Neural progenitor cell (in vitro differentiated cells): ENCODE measurements at regions not wholly inside any gene's neighbourhood (a gene's known extent, or its start where the extent isn't known, plus 50 kb on each side); places are given as distances from the start of the nearest gene placed in this dataset.

Source experiments
- EZH2phosphoT487 ChIP-seq: fragments of 200-600 bp; sonication (generic); IDR thresholded peaks from 2 replicates; pipeline ENCODE4 v1.6.1; 2017; ENCODE audit warnings: antibody characterized with exemption
- TF ChIP-seq, protein P1 (sequence below): fragments of 200-600 bp; sonication (generic); IDR thresholded peaks from 2 replicates; pipeline ENCODE4 v1.5.1; 2017; ENCODE audit warnings: antibody characterized with exemption, mild to moderate bottlenecking

DNA sequence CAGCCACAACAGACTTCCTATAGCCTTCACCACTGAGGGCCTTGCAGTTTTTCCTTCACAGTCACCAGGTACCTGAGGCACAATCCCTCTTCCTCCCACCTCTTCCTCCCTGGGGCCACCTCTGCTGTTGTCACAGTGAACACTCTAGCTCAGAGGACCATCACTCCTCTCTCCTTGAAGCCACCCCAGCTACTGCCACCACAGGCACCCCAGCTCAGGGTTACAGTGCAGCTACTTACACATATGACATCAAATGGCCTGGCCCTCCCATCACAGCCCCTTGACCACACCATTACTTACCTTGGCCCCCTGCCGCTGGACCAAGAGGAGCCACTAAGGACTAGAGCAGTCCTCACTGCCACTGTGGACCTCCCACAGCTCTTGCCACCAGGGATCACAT lies 213.5 kb upstream of the CRBN start:
- TF ChIP-seq, protein P1, sequence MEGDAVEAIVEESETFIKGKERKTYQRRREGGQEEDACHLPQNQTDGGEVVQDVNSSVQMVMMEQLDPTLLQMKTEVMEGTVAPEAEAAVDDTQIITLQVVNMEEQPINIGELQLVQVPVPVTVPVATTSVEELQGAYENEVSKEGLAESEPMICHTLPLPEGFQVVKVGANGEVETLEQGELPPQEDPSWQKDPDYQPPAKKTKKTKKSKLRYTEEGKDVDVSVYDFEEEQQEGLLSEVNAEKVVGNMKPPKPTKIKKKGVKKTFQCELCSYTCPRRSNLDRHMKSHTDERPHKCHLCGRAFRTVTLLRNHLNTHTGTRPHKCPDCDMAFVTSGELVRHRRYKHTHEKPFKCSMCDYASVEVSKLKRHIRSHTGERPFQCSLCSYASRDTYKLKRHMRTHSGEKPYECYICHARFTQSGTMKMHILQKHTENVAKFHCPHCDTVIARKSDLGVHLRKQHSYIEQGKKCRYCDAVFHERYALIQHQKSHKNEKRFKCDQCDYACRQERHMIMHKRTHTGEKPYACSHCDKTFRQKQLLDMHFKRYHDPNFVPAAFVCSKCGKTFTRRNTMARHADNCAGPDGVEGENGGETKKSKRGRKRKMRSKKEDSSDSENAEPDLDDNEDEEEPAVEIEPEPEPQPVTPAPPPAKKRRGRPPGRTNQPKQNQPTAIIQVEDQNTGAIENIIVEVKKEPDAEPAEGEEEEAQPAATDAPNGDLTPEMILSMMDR = no peak
- no peak for TF ChIP-seq EZH2phosphoT487
